AG09319 (cell line): ENCODE measurements at regions not wholly inside any gene's neighbourhood (a gene's known extent, or its start where the extent isn't known, plus 50 kb on each side); places are given as distances from the start of the nearest gene placed in this dataset.

Source experiments
- DNase-seq: peaks from one replicate; pipeline ENCODE4 v3.0.0-alpha.2; 2010; ENCODE audit warnings: low read depth; ENCODE audit errors: extremely low read depth
- CTCF ChIP-seq: IDR thresholded peaks from 2 replicates; pipeline ENCODE4 v1.5.1; 2011; ENCODE audit warnings: low read depth, mild to moderate bottlenecking, inconsistent platforms, low read length, moderate library complexity

- TF ChIP-seq CTCF, result no peak
- DNase-seq, result no peak
These were observed 89.2 kb upstream of the BHLHE23 start for GRCh38 chr20:63095718-63096654.

- no peak for DNase-seq
These were observed 88.2 kb upstream of the BHLHE23 start for GRCh38 chr20:63094767-63095499.

GRCh38 chr20:63093966-63094766 is 87.4 kb upstream of the BHLHE23 start:
- DNase-seq, result no peak
- no peak for TF ChIP-seq CTCF

More at GRCh38 chr20:63094767-63095499, 88.2 kb upstream of the BHLHE23 start:
- TF ChIP-seq CTCF, result no peak

GRCh38 chr20:63092660-63093215 is 86.0 kb upstream of the BHLHE23 start:
- no peak for DNase-seq
- no peak for TF ChIP-seq CTCF

- no peak for DNase-seq
- no peak for TF ChIP-seq CTCF
These were observed 85.3 kb upstream of the BHLHE23 start for GRCh38 chr20:63091901-63092659.
